GM12878 (cell line): ENCODE measurements at regions not wholly inside any gene's neighbourhood (a gene's known extent, or its start where the extent isn't known, plus 50 kb on each side); places are given as distances from the start of the nearest gene placed in this dataset.

Experiments used
- ATAC-seq: fragments of 200-7000 bp; cut with Tn5 transposase; 3 replicates; pipeline ENCODE4 v1.9.1; 2020; ENCODE audit warnings: mild to moderate bottlenecking, moderate library complexity
- BruUV-seq: library from RNA; stranded (reverse); fragments of 400-500 nt; replicated peaks from 2 replicates; lab custom pipeline; 2021; lab: Mats Ljungman, UMichigan
- CTCF ChIA-PET: fragments of 300-600 bp; sonication (Branson Sonifier 250); formaldehyde crosslinking; extraction: SDS; loops from one replicate; lab custom pipeline; 2021; ENCODE audit warnings: inconsistent platforms; lab: Yijun Ruan, JAX
- POLR2A ChIA-PET: fragments of 350-600 bp; formaldehyde crosslinking; extraction: SDS; loops from one replicate; lab custom pipeline; 2021; ENCODE audit warnings: inconsistent platforms; lab: Charles Lee
- RAD21 ChIA-PET: fragments of 300-600 bp; sonication (Branson Sonifier 250); formaldehyde crosslinking; loops from one replicate; lab custom pipeline; 2023; ENCODE audit warnings: antibody characterized with exemption; ENCODE audit not compliant: unreplicated experiment; lab: Charles Lee
- SMC1A ChIA-PET: fragments of 300-600 bp; sonication (Branson Sonifier 250); formaldehyde crosslinking; loops from one replicate; lab custom pipeline; 2023; ENCODE audit not compliant: unreplicated experiment, uncharacterized antibody; lab: Charles Lee
- DNase-seq: peaks from one replicate; pipeline ENCODE4 v3.0.0-alpha.2; 2011; ENCODE audit warnings: low read depth, low spot score
- FAIRE-seq: peaks from 3 replicates; lab custom pipeline; 2011; peaks lifted over from hg19 to GRCh38; lab: Jason Lieb, UNC
- H2AFZ ChIP-seq: 2 replicates; pipeline ENCODE4 v1.6.0; 2011; ENCODE audit warnings: low read depth, low read length, control low read depth; ENCODE audit not compliant: control insufficient read depth
- H3K27ac ChIP-seq: 2 replicates; pipeline ENCODE4 v1.5.1; 2011; ENCODE audit warnings: control low read depth; ENCODE audit not compliant: control insufficient read depth, insufficient read depth
- H3K27me3 ChIP-seq, 2 experiments: replicated peaks in 1 of 2; 2 replicates each; pipeline versions ENCODE4 v1.6.0 to v1.6.1; 2011; ENCODE audit warnings: low read length in 1 of 2; ENCODE audit not compliant: control insufficient read depth in 2 of 2, insufficient read depth in 2 of 2
- H3K36me3 ChIP-seq, 2 experiments: 2 replicates each; pipeline ENCODE4 v1.5.1; 2011; ENCODE audit warnings: low read length in 1 of 2; ENCODE audit not compliant: control insufficient read depth in 2 of 2, insufficient read depth in 2 of 2
- H3K4me1 ChIP-seq: 2 replicates; pipeline ENCODE4 v1.6.1; 2011; ENCODE audit warnings: mild to moderate bottlenecking, low read length, moderate library complexity, mixed read lengths; ENCODE audit not compliant: control insufficient read depth, insufficient read depth
- H3K4me2 ChIP-seq: 2 replicates; pipeline ENCODE4 v1.6.0; 2011; ENCODE audit warnings: control low read depth; ENCODE audit not compliant: control insufficient read depth, insufficient read depth
- H3K4me3 ChIP-seq: fragments of 200-600 bp; sonication (generic); 2 replicates; pipeline ENCODE4 v1.5.1; 2016
- H3K79me2 ChIP-seq: 2 replicates; pipeline ENCODE4 v1.6.0; 2011; ENCODE audit warnings: low read length; ENCODE audit not compliant: control insufficient read depth, insufficient read depth
- H3K9ac ChIP-seq: 2 replicates; pipeline ENCODE4 v1.8.0; 2011; ENCODE audit warnings: low read length, control low read depth, mixed read lengths; ENCODE audit not compliant: control insufficient read depth, insufficient read depth
- H3K9me3 ChIP-seq: replicated peaks from 3 replicates; pipeline ENCODE4 v1.5.1; 2011; ENCODE audit warnings: mild to moderate bottlenecking, low read length; ENCODE audit not compliant: control insufficient read depth, insufficient read depth
- H4K20me1 ChIP-seq: 2 replicates; pipeline ENCODE4 v1.6.0; 2011; ENCODE audit not compliant: control insufficient read depth, insufficient read depth
- IRF4 ChIP-seq: IDR thresholded peaks from 2 replicates; pipeline ENCODE4 v1.6.1; 2011; ENCODE audit warnings: low read depth, low read length
- RAD51 ChIP-seq: fragments of 450-650 bp; IDR thresholded peaks from 2 replicates; pipeline ENCODE4 v1.6.1; 2016; ENCODE audit warnings: moderate library complexity, mild to moderate bottlenecking, inconsistent platforms
- RCOR1 ChIP-seq: conservative IDR thresholded peaks from 2 replicates; pipeline ENCODE4 v1.6.1; 2012; ENCODE audit warnings: low read depth, low read length, improper control_type of control experiment
- STAT1 ChIP-seq: fragments of 450-650 bp; conservative IDR thresholded peaks from 2 replicates; pipeline ENCODE4 v1.6.1; 2014; ENCODE audit warnings: antibody characterized with exemption, mild to moderate bottlenecking
- STAT3 ChIP-seq: IDR thresholded peaks from 2 replicates; pipeline ENCODE4 v1.6.1; 2011; ENCODE audit warnings: low read depth, low read length, improper control_type of control experiment
- SUZ12 ChIP-seq: fragments of 200-600 bp; sonication (generic); IDR thresholded peaks from one replicate; pipeline ENCODE4 v1.6.1; 2018; ENCODE audit warnings: antibody characterized with exemption, mild to moderate bottlenecking; ENCODE audit not compliant: unreplicated experiment
- TAF1 ChIP-seq: IDR thresholded peaks from 2 replicates; pipeline ENCODE4 v1.6.1; 2011; ENCODE audit warnings: mild to moderate bottlenecking, low read depth, low read length, borderline replicate concordance
- ZBED1 ChIP-seq: IDR thresholded peaks from 2 replicates; pipeline ENCODE4 v1.6.1; 2016; ENCODE audit warnings: borderline replicate concordance
- ZNF622 ChIP-seq: fragments of 450-650 bp; IDR thresholded peaks from 2 replicates; pipeline ENCODE4 v1.6.1; 2017; ENCODE audit warnings: mild to moderate bottlenecking, inconsistent platforms
- WGBS: methylation state at CpG from one replicate; pipeline ENCODE4 v1.1.6; 2016; ENCODE audit warnings: low lambda C conversion rate; ENCODE audit not compliant: insufficient replicate concordance, insufficient coverage; ENCODE audit errors: missing lambda C conversion rate; 5-methylcytosine and 5-hydroxymethylcytosine counted together
- in situ Hi-C: fragments of 300-500 bp; cut with MboI; formaldehyde crosslinking; loops from 9 replicates; pipeline ENCODE4 v1.14.3; 2018; ENCODE audit warnings: mixed read lengths
- intact Hi-C: fragments of 100-400 bp; cut with micrococcal nuclease; formaldehyde crosslinking; loops from one replicate; pipeline ENCODE4 v1.14.2; 2022; ENCODE audit not compliant: unreplicated experiment
- TF ChIP-seq, protein P1 (sequence below): fragments of 450-650 bp; IDR thresholded peaks from 2 replicates; pipeline ENCODE4 v1.6.1; 2014; ENCODE audit warnings: mild to moderate bottlenecking
- TF ChIP-seq, protein P2 (sequence below): fragments of 150-350 bp; IDR thresholded peaks from 2 replicates; pipeline ENCODE4 v1.6.1; 2016; ENCODE audit warnings: low read depth, low read length
- TF ChIP-seq, protein P3 (sequence below): fragments of 450-650 bp; IDR thresholded peaks from 2 replicates; pipeline ENCODE4 v1.6.1; 2017; ENCODE audit warnings: mild to moderate bottlenecking, low read depth, inconsistent platforms; ENCODE audit not compliant: poor library complexity, severe bottlenecking

DNA sequence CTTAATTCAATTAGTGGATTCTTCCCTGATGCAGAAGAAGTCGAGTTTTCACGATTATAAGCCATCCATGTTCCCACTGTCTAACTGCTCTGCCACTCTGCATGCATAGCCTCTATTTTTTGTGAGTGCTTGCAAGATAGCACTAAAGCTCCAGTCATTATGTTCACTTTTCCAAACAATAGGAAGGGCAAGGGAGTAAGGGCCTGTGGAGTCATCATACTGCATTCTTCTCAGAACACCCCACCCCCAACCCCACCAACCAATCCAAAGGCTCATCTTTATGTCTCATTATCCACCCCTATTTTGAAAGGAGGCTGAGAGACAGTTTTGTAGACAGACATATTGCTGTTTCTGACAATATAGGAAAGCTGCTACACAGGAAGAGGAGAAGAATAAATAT, 471.7 kb upstream of the ADGRL2 start:
- ChIA-PET SMC1A (interaction anchor here (0.6 to 1.0 kb wide), 2 partner anchors 13 to 67 kb away, joined by 3 to 4 read pairs; no protein-coding TSS in a partner anchor), POLR2A (no interaction called here), RAD21 (no interaction called here), CTCF (no interaction called here)
- TF ChIP-seq TAF1 (no peak), RAD51 (no peak), SUZ12 (no peak), ZNF622 (no peak), ZBED1 (no peak)
- TF ChIP-seq, protein P1, sequence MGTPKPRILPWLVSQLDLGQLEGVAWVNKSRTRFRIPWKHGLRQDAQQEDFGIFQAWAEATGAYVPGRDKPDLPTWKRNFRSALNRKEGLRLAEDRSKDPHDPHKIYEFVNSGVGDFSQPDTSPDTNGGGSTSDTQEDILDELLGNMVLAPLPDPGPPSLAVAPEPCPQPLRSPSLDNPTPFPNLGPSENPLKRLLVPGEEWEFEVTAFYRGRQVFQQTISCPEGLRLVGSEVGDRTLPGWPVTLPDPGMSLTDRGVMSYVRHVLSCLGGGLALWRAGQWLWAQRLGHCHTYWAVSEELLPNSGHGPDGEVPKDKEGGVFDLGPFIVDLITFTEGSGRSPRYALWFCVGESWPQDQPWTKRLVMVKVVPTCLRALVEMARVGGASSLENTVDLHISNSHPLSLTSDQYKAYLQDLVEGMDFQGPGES: no peak
- no peaks in the 10 kb centered on the region for H3K36me3 ChIP-seq
- H3K9me3 ChIP-seq: no peaks in the 10 kb centered on the region
- H3K4me2 ChIP-seq: no peak overlapping the region
- H3K9ac ChIP-seq: no peak overlapping the region
- in situ Hi-C loops: no loop called here
- no peak overlapping the region for H2AFZ ChIP-seq
- no peaks in the 10 kb centered on the region for H3K79me2 ChIP-seq
- ATAC-seq: no peak
- DNase-seq: no peak
- 0% methylated on average over 2 of the region's 2 CpGs for WGBS
- H3K4me1 ChIP-seq: no peaks in the 10 kb centered on the region
- no peak for FAIRE-seq
- no peaks in the 10 kb centered on the region for H4K20me1 ChIP-seq
- H3K27ac ChIP-seq: no peak overlapping the region
- BruUV-seq: no TSS peak
- H3K4me3 ChIP-seq: no peak overlapping the region
- intact Hi-C loops: no loop called here
- no peaks in the 10 kb centered on the region for H3K27me3 ChIP-seq

DNA sequence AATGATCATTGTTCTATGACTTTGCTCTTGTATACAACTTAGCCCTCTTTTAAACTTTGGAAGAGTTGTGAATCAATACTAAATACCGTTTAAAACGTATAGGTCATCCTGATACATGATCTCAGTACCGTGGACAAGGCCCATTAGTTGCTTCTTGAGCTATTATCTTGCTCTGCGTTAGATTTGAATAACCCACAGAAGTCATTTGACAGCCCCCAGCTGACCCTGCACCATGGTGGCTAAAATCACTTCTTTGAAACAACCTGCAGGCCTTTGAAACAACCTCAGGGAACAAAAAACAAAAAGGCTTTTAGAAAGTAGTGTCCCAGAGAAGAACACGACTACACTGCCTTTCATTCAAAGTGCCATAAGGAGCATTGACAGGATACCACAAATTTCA, 473.0 kb upstream of the ADGRL2 start:
- H3K36me3 ChIP-seq: no peaks in the 10 kb centered on the region
- no peaks in the 10 kb centered on the region for H3K79me2 ChIP-seq
- H3K9me3 ChIP-seq: no peaks in the 10 kb centered on the region
- ATAC-seq (no peak), DNase-seq (no peak), FAIRE-seq (no peak)
- H3K27me3 ChIP-seq: no peaks in the 10 kb centered on the region
- in situ Hi-C loops (no loop called here), intact Hi-C loops (no loop called here)
- H2AFZ ChIP-seq: no peak overlapping the region
- H3K4me1 ChIP-seq: no peaks in the 10 kb centered on the region
- TF ChIP-seq, protein P2, sequence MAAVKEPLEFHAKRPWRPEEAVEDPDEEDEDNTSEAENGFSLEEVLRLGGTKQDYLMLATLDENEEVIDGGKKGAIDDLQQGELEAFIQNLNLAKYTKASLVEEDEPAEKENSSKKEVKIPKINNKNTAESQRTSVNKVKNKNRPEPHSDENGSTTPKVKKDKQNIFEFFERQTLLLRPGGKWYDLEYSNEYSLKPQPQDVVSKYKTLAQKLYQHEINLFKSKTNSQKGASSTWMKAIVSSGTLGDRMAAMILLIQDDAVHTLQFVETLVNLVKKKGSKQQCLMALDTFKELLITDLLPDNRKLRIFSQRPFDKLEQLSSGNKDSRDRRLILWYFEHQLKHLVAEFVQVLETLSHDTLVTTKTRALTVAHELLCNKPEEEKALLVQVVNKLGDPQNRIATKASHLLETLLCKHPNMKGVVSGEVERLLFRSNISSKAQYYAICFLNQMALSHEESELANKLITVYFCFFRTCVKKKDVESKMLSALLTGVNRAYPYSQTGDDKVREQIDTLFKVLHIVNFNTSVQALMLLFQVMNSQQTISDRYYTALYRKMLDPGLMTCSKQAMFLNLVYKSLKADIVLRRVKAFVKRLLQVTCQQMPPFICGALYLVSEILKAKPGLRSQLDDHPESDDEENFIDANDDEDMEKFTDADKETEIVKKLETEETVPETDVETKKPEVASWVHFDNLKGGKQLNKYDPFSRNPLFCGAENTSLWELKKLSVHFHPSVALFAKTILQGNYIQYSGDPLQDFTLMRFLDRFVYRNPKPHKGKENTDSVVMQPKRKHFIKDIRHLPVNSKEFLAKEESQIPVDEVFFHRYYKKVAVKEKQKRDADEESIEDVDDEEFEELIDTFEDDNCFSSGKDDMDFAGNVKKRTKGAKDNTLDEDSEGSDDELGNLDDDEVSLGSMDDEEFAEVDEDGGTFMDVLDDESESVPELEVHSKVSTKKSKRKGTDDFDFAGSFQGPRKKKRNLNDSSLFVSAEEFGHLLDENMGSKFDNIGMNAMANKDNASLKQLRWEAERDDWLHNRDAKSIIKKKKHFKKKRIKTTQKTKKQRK: no peak
- TF ChIP-seq, protein P3, sequence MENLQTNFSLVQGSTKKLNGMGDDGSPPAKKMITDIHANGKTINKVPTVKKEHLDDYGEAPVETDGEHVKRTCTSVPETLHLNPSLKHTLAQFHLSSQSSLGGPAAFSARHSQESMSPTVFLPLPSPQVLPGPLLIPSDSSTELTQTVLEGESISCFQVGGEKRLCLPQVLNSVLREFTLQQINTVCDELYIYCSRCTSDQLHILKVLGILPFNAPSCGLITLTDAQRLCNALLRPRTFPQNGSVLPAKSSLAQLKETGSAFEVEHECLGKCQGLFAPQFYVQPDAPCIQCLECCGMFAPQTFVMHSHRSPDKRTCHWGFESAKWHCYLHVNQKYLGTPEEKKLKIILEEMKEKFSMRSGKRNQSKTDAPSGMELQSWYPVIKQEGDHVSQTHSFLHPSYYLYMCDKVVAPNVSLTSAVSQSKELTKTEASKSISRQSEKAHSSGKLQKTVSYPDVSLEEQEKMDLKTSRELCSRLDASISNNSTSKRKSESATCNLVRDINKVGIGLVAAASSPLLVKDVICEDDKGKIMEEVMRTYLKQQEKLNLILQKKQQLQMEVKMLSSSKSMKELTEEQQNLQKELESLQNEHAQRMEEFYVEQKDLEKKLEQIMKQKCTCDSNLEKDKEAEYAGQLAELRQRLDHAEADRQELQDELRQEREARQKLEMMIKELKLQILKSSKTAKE: no peak
- TF ChIP-seq IRF4: no peak
- no peak for TF ChIP-seq STAT3
- TF ChIP-seq STAT1: no peak
- TF ChIP-seq RCOR1: no peak
- H4K20me1 ChIP-seq: no peaks in the 10 kb centered on the region
- no peak overlapping the region for H3K4me3 ChIP-seq
- no peak overlapping the region for H3K4me2 ChIP-seq
- ChIA-PET POLR2A (no interaction called here), SMC1A (no interaction called here), CTCF (no interaction called here), RAD21 (no interaction called here)
- WGBS: 20% methylated on average over 5 of the region's 5 CpGs
- H3K27ac ChIP-seq: no peak overlapping the region
- H3K9ac ChIP-seq: no peak overlapping the region
- BruUV-seq: no TSS peak
